ENCODE measurements at regions not wholly inside any gene's neighbourhood (a gene's known extent, or its start where the extent isn't known, plus 50 kb on each side); places are given as distances from the start of the nearest gene placed in this dataset.

- TF ChIP-seq CTCF (IDR thresholded peaks at IDR 0.05) (no peak), ZNF263 (CRISPR knock-in tag; IDR thresholded peaks at IDR 0.05; ENCODE audit: low read depth) (no peak), ZNF425 (CRISPR knock-in tag; conservative IDR thresholded peaks at IDR 0.05) (no peak), ZSCAN18 (CRISPR knock-in tag; IDR thresholded peaks at IDR 0.05) (no peak), JUN (CRISPR knock-in tag; IDR thresholded peaks at IDR 0.05) (no peak), ZBTB43 (CRISPR knock-in tag; IDR thresholded peaks at IDR 0.05) (no peak), ZNF138 (CRISPR knock-in tag; conservative IDR thresholded peaks at IDR 0.05) (no peak)
Measured at GRCh38 chr17:74089380-74089779, 114.1 kb upstream of the RPL38 start.
